HEK293 (cell line): ENCODE measurements at regions not wholly inside any gene's neighbourhood (a gene's known extent, or its start where the extent isn't known, plus 50 kb on each side); places are given as distances from the start of the nearest gene placed in this dataset.

ENCODE experiments used
- MEIS1 ChIP-seq: sonication (generic); formaldehyde crosslinking; IDR thresholded peaks from 2 replicates; pipeline ENCODE4 v1.8.1; 2022; ENCODE audit warnings: missing genetic modification reagents, mild to moderate bottlenecking, borderline replicate concordance
- REPIN1 ChIP-seq: fragments of 450-650 bp; formaldehyde crosslinking; IDR thresholded peaks from 2 replicates; pipeline ENCODE4 v1.5.1; 2017; ENCODE audit warnings: missing biosample characterization, missing genetic modification characterization, low read depth
- REST ChIP-seq: fragments of 450-650 bp; formaldehyde crosslinking; IDR thresholded peaks from 2 replicates; pipeline ENCODE4 v1.5.1; 2016; ENCODE audit warnings: missing biosample characterization, missing genetic modification characterization
- SALL2 ChIP-seq: fragments of 450-650 bp; formaldehyde crosslinking; IDR thresholded peaks from 2 replicates; pipeline ENCODE4 v1.5.0; 2017; ENCODE audit warnings: missing biosample characterization, mild to moderate bottlenecking, missing genetic modification characterization, borderline replicate concordance
- SP2 ChIP-seq: fragments of 450-650 bp; formaldehyde crosslinking; IDR thresholded peaks from 2 replicates; pipeline ENCODE4 v1.5.1; 2016; ENCODE audit warnings: missing biosample characterization, missing genetic modification characterization
- SP3 ChIP-seq: fragments of 450-650 bp; formaldehyde crosslinking; IDR thresholded peaks from 2 replicates; pipeline ENCODE4 v1.5.1; 2016; ENCODE audit warnings: missing biosample characterization, missing genetic modification characterization
- ZBTB17 ChIP-seq: fragments of 450-650 bp; formaldehyde crosslinking; IDR thresholded peaks from 2 replicates; pipeline ENCODE4 v1.5.1; 2016; ENCODE audit warnings: missing biosample characterization, missing genetic modification characterization
- ZBTB21 ChIP-seq: fragments of 450-650 bp; formaldehyde crosslinking; IDR thresholded peaks from 2 replicates; pipeline ENCODE4 v1.5.1; 2017; ENCODE audit warnings: missing biosample characterization, missing genetic modification characterization
- ZBTB44 ChIP-seq: fragments of 450-650 bp; IDR thresholded peaks from 2 replicates; pipeline ENCODE4 v1.5.1; 2018; ENCODE audit warnings: missing biosample characterization, mild to moderate bottlenecking, missing genetic modification characterization
- ZBTB6 ChIP-seq: fragments of 450-650 bp; formaldehyde crosslinking; IDR thresholded peaks from 2 replicates; pipeline ENCODE4 v1.5.1; 2017; ENCODE audit warnings: missing biosample characterization, missing genetic modification characterization
- ZFHX2 ChIP-seq: fragments of 450-650 bp; formaldehyde crosslinking; conservative IDR thresholded peaks from 2 replicates; pipeline ENCODE4 v1.5.1; 2016; ENCODE audit warnings: missing biosample characterization, missing genetic modification characterization
- ZFP69B ChIP-seq: fragments of 450-650 bp; formaldehyde crosslinking; IDR thresholded peaks from 2 replicates; pipeline ENCODE4 v1.5.1; 2016; ENCODE audit warnings: missing biosample characterization, missing genetic modification characterization
- ZNF169 ChIP-seq: fragments of 450-650 bp; formaldehyde crosslinking; IDR thresholded peaks from 2 replicates; pipeline ENCODE4 v1.5.1; 2016; ENCODE audit warnings: missing biosample characterization, missing genetic modification characterization
- ZNF280C ChIP-seq: fragments of 450-650 bp; formaldehyde crosslinking; IDR thresholded peaks from 2 replicates; pipeline ENCODE4 v1.5.1; 2016; ENCODE audit warnings: missing biosample characterization, missing genetic modification characterization
- ZNF280D ChIP-seq: fragments of 450-650 bp; formaldehyde crosslinking; IDR thresholded peaks from 2 replicates; pipeline ENCODE4 v1.5.1; 2016; ENCODE audit warnings: missing biosample characterization, missing genetic modification characterization
- ZNF311 ChIP-seq: fragments of 450-650 bp; formaldehyde crosslinking; IDR thresholded peaks from 2 replicates; pipeline ENCODE4 v1.5.1; 2017; ENCODE audit warnings: missing biosample characterization, missing genetic modification characterization, borderline replicate concordance
- ZNF416 ChIP-seq: fragments of 450-650 bp; formaldehyde crosslinking; IDR thresholded peaks from 2 replicates; pipeline ENCODE4 v1.5.1; 2016; ENCODE audit warnings: missing biosample characterization, missing genetic modification characterization
- ZNF433 ChIP-seq: fragments of 450-650 bp; formaldehyde crosslinking; IDR thresholded peaks from 2 replicates; pipeline ENCODE4 v1.5.1; 2016; ENCODE audit warnings: missing biosample characterization, missing genetic modification characterization, low read depth
- ZNF529 ChIP-seq: fragments of 450-650 bp; formaldehyde crosslinking; IDR thresholded peaks from 2 replicates; pipeline ENCODE4 v1.5.1; 2017; ENCODE audit warnings: missing genetic modification characterization, missing biosample characterization; ENCODE audit not compliant: insufficient replicate concordance
- ZNF555 ChIP-seq: fragments of 450-650 bp; formaldehyde crosslinking; conservative IDR thresholded peaks from 2 replicates; pipeline ENCODE4 v1.5.1; 2017; ENCODE audit warnings: missing biosample characterization, mild to moderate bottlenecking, missing genetic modification characterization, inconsistent platforms
- ZNF596 ChIP-seq: fragments of 450-650 bp; IDR thresholded peaks from 2 replicates; pipeline ENCODE4 v1.5.0; 2018; ENCODE audit warnings: missing biosample characterization, mild to moderate bottlenecking, missing genetic modification characterization, moderate library complexity
- ZNF610 ChIP-seq: fragments of 450-650 bp; formaldehyde crosslinking; IDR thresholded peaks from 2 replicates; pipeline ENCODE4 v1.5.1; 2016; ENCODE audit warnings: missing biosample characterization, missing genetic modification characterization, borderline replicate concordance
- ZNF621 ChIP-seq: fragments of 450-650 bp; formaldehyde crosslinking; IDR thresholded peaks from 2 replicates; pipeline ENCODE4 v1.5.1; 2017; ENCODE audit warnings: missing biosample characterization, missing genetic modification characterization
- ZNF626 ChIP-seq: fragments of 450-650 bp; sonication (Bioruptor Pico); formaldehyde crosslinking; IDR thresholded peaks from 2 replicates; pipeline ENCODE4 v1.5.1; 2018; ENCODE audit warnings: missing biosample characterization, missing genetic modification characterization, inconsistent platforms
- ZNF670 ChIP-seq: fragments of 450-650 bp; formaldehyde crosslinking; IDR thresholded peaks from 2 replicates; pipeline ENCODE4 v1.5.1; 2016; ENCODE audit warnings: missing biosample characterization, missing genetic modification characterization, low read depth
- ZNF704 ChIP-seq: fragments of 450-650 bp; formaldehyde crosslinking; IDR thresholded peaks from 2 replicates; pipeline ENCODE4 v1.5.1; 2016; ENCODE audit warnings: missing biosample characterization, missing genetic modification characterization
- ZNF830 ChIP-seq: fragments of 450-650 bp; IDR thresholded peaks from 2 replicates; pipeline ENCODE4 v1.5.0; 2018; ENCODE audit warnings: missing biosample characterization, missing genetic modification characterization, low read depth, mild to moderate bottlenecking, moderate library complexity

- TF ChIP-seq SP2 (tag by site-specific recombination) (no peak), ZFHX2 (tag by site-specific recombination) (peak; percentile 18; the same call in 1 of the 2 replicates), MEIS1 (no peak), REST (tag by site-specific recombination) (no peak), ZBTB21 (tag by site-specific recombination) (no peak), ZNF830 (tag by site-specific recombination) (no peak), SALL2 (tag by site-specific recombination) (no peak), REPIN1 (tag by site-specific recombination) (no peak), ZBTB17 (tag by site-specific recombination) (no peak), ZNF610 (tag by site-specific recombination) (no peak), ZNF169 (tag by site-specific recombination) (no peak), ZNF416 (tag by site-specific recombination) (no peak), ZBTB6 (tag by site-specific recombination) (no peak), ZNF311 (tag by site-specific recombination) (no peak), ZNF280C (tag by site-specific recombination) (no peak), ZNF555 (tag by site-specific recombination) (no peak), ZBTB44 (no peak), ZFP69B (peak; percentile 17; the same call in 1 of the 2 replicates), ZNF529 (tag by site-specific recombination) (no peak), ZNF621 (no peak), SP3 (tag by site-specific recombination) (no peak; the same call in 1 of the 2 replicates), ZNF704 (tag by site-specific recombination) (no peak), ZNF433 (no peak), ZNF280D (tag by site-specific recombination) (no peak), ZNF596 (no peak), ZNF670 (tag by site-specific recombination) (no peak), ZNF626 (tag by site-specific recombination) (no peak)
These were observed 60.4 kb upstream of the BCOR start (continued) for GRCh38 chrX:40158036-40158706.
